ENCODE measurements at regions not wholly inside any gene's neighbourhood (a gene's known extent, or its start where the extent isn't known, plus 50 kb on each side); places are given as distances from the start of the nearest gene placed in this dataset.

- Histone ChIP-seq H4K20me1 (replicated peaks in 1 of 2; ENCODE audit: control insufficient read depth in 1 of 2, insufficient read depth in 2 of 2, low read length in 2 of 2) (no peaks in the 10 kb centered on the region), H3K9ac (replicated peaks in 1 of 4; ENCODE audit: extremely low read depth in 1 of 4, low read depth in 3 of 4, low read length in 3 of 4) (no peak overlapping the region), H3K4ac (replicated peaks; ENCODE audit: insufficient read length, low read depth, low read length) (no peak overlapping the region), H3K4me1 (replicated peaks in 1 of 4; ENCODE audit: control insufficient read depth in 3 of 4, insufficient read depth in 4 of 4, low read length in 3 of 4) (no peaks in the 10 kb centered on the region), H3K23ac (ENCODE audit: insufficient read length) (no peak overlapping the region), H3K79me2 (ENCODE audit: control insufficient read depth in 1 of 2, insufficient read depth in 2 of 2, low read length in 2 of 2) (no peaks in the 10 kb centered on the region), H2BK12ac (ENCODE audit: low read depth, low read length) (no peak overlapping the region), H4K91ac (replicated peaks; ENCODE audit: insufficient read length, low read length) (no peak overlapping the region), H4K5ac (ENCODE audit: insufficient read length, low read depth, low read length) (no peak overlapping the region), H2BK5ac (ENCODE audit: low read depth, low read length) (no peak overlapping the region), H3K36me3 (ENCODE audit: control insufficient read depth in 2 of 4, insufficient read depth in 4 of 4, low read length in 3 of 4) (no peaks in the 10 kb centered on the region), H3K27ac (ENCODE audit: low read depth, low read length) (no peak overlapping the region), H3K4me3 (ENCODE audit: extremely low read depth in 1 of 4, insufficient read depth in 2 of 4, low read depth in 3 of 4, low read length in 4 of 4) (no peak overlapping the region), H3K79me1 (ENCODE audit: low read depth, low read length) (no peaks in the 10 kb centered on the region), H3K27me3 (replicated peaks in 1 of 4; ENCODE audit: control insufficient read depth in 3 of 4, extremely low read depth in 1 of 4, insufficient read depth in 3 of 4, low read length in 3 of 4) (no peaks in the 10 kb centered on the region), H2AFZ (ENCODE audit: low read length) (no peak overlapping the region), H2BK120ac (replicated peaks; ENCODE audit: low read depth, low read length) (no peak overlapping the region), H3K23me2 (ENCODE audit: low read depth, low read length) (no peaks in the 10 kb centered on the region; the same call in 1 of the 2 replicates), H2BK15ac (ENCODE audit: low read length) (no peak overlapping the region), H3K14ac (ENCODE audit: insufficient read length) (no peak overlapping the region), H2AK5ac (ENCODE audit: low read depth, low read length) (no peak overlapping the region), H3K18ac (ENCODE audit: extremely low read depth, low read length) (no peak overlapping the region), H3K4me2 (ENCODE audit: insufficient read depth in 1 of 2, low read depth in 2 of 2, low read length in 2 of 2) (no peak overlapping the region), H3K56ac (replicated peaks; ENCODE audit: insufficient read length, low read depth, low read length) (no peak overlapping the region), H3K9me3 (ENCODE audit: insufficient read depth in 2 of 2, low read depth in 1 of 2, low read length in 1 of 2) (no peaks in the 10 kb centered on the region), H4K8ac (ENCODE audit: extremely low read depth, insufficient read depth, low read length) (no peak overlapping the region), H2BK20ac (ENCODE audit: low read length) (no peak overlapping the region)
- DNase-seq (ENCODE audit: low read depth in 1 of 2, low spot score in 2 of 2) (no peak), FAIRE-seq (no peak)
- TF ChIP-seq SUZ12 (IDR thresholded peaks at IDR 0.05; ENCODE audit: low read length) (no peak), TCF12 (IDR thresholded peaks at IDR 0.05; ENCODE audit: low read depth, low read length) (no peak), RAD21 (IDR thresholded peaks at IDR 0.05 in 1 of 2, conservative IDR thresholded peaks at IDR 0.05 in 1 of 2; ENCODE audit: low read depth in 2 of 2, low read length in 2 of 2) (no peak), HDAC2 (IDR thresholded peaks at IDR 0.05; ENCODE audit: borderline replicate concordance in 1 of 2, low read depth in 2 of 2, low read length in 2 of 2) (no peak), RNF2 (IDR thresholded peaks at IDR 0.05; ENCODE audit: borderline replicate concordance, low read depth, low read length, missing control alignments, poor library complexity, severe bottlenecking) (no peak), TAF1 (IDR thresholded peaks at IDR 0.05; ENCODE audit: low read depth, low read length) (no peak), SP2 (IDR thresholded peaks at IDR 0.05; ENCODE audit: low read length) (no peak)
- ChIA-PET CTCF (ENCODE audit: partially characterized antibody) (interaction anchor here (0.5 kb wide), 2 partner anchors 103 to 162 kb away, joined by 3 to 4 read pairs; no protein-coding TSS in a partner anchor), POLR2A (ENCODE audit: partially characterized antibody) (no interaction called here)
These were observed 432.9 kb downstream of the TLE4 start for GRCh38 chr9:80004714-80005113.
